Smooth muscle cell (in vitro differentiated cells): ENCODE measurements at regions not wholly inside any gene's neighbourhood (a gene's known extent, or its start where the extent isn't known, plus 50 kb on each side); places are given as distances from the start of the nearest gene placed in this dataset.

Experiments used
- DNase-seq: peaks from one replicate; lab custom pipeline; 2025; ENCODE audit not compliant: unreplicated experiment; lab: John Stamatoyannopoulos, UW
- H2AFZ ChIP-seq: fragments of 200-600 bp; sonication (generic); 2 replicates; pipeline ENCODE4 v1.6.0; 2016; ENCODE audit warnings: antibody characterized with exemption, low read depth, mild to moderate bottlenecking
- H3F3A ChIP-seq: fragments of 200-600 bp; sonication (generic); 2 replicates; pipeline ENCODE4 v1.6.0; 2017; ENCODE audit warnings: antibody characterized with exemption, low read depth
- H3K27ac ChIP-seq: fragments of 200-600 bp; sonication (generic); 2 replicates; pipeline ENCODE4 v1.5.1; 2016; ENCODE audit warnings: low read depth, mild to moderate bottlenecking
- H3K27me3 ChIP-seq: fragments of 200-600 bp; sonication (generic); 2 replicates; pipeline ENCODE4 v1.6.1; 2016; ENCODE audit warnings: low read depth, mild to moderate bottlenecking
- H3K36me3 ChIP-seq: fragments of 200-600 bp; sonication (generic); 2 replicates; pipeline ENCODE4 v1.5.1; 2016; ENCODE audit warnings: low read depth
- H3K4me1 ChIP-seq: fragments of 200-600 bp; sonication (generic); 2 replicates; pipeline ENCODE4 v1.5.1; 2016; ENCODE audit warnings: low read depth
- H3K4me2 ChIP-seq: fragments of 200-600 bp; sonication (generic); 2 replicates; pipeline ENCODE4 v1.6.0; 2016; ENCODE audit warnings: mild to moderate bottlenecking
- H3K4me3 ChIP-seq: fragments of 200-600 bp; sonication (generic); 2 replicates; pipeline ENCODE4 v1.5.1; 2016; ENCODE audit warnings: mild to moderate bottlenecking
- H3K79me2 ChIP-seq: fragments of 200-600 bp; sonication (generic); 2 replicates; pipeline ENCODE4 v1.6.0; 2016; ENCODE audit warnings: low read depth, mild to moderate bottlenecking
- H3K9ac ChIP-seq: fragments of 200-600 bp; sonication (generic); 2 replicates; pipeline ENCODE4 v1.6.0; 2016; ENCODE audit warnings: low read depth
- H3K9me3 ChIP-seq: fragments of 200-600 bp; sonication (generic); replicated peaks from 2 replicates; pipeline ENCODE4 v1.5.1; 2016; ENCODE audit warnings: low read depth
- H4K20me1 ChIP-seq: fragments of 200-600 bp; sonication (generic); 2 replicates; pipeline ENCODE4 v1.6.0; 2016; ENCODE audit warnings: low read depth
- CTCF ChIP-seq: fragments of 200-600 bp; sonication (generic); IDR thresholded peaks from 2 replicates; pipeline ENCODE4 v1.5.1; 2017; ENCODE audit warnings: borderline replicate concordance, mild to moderate bottlenecking, antibody characterized with exemption; ENCODE audit not compliant: insufficient read depth, poor library complexity, severe bottlenecking
- WGBS: methylation state at CpG from one replicate; pipeline ENCODE4 v1.1.7; 2016; ENCODE audit warnings: low lambda C conversion rate; 5-methylcytosine and 5-hydroxymethylcytosine counted together

GRCh38 chr3:34444137-34444536, 645.7 kb downstream of the PDCD6IP start:
- no peaks in the 10 kb centered on the region for H4K20me1 ChIP-seq
- H3K9me3 ChIP-seq: no peaks in the 10 kb centered on the region
- no peak overlapping the region for H3K27ac ChIP-seq
- H3K4me3 ChIP-seq: no peak overlapping the region
- no peaks in the 10 kb centered on the region for H3K4me1 ChIP-seq
- H3K79me2 ChIP-seq: no peaks in the 10 kb centered on the region
- no peak overlapping the region for H3K9ac ChIP-seq
- no peak for DNase-seq
- no peaks in the 10 kb centered on the region for H3K27me3 ChIP-seq
- no peak for TF ChIP-seq CTCF
- H3F3A ChIP-seq: no peaks in the 10 kb centered on the region
- no peak overlapping the region for H2AFZ ChIP-seq
- no peak overlapping the region for H3K4me2 ChIP-seq
- H3K36me3 ChIP-seq: no peaks in the 10 kb centered on the region

- H3K27me3 ChIP-seq: no peaks in the 10 kb centered on the region
- H3K4me1 ChIP-seq: no peaks in the 10 kb centered on the region
- WGBS: 76% methylated on average over 3 of the region's 3 CpGs
- H2AFZ ChIP-seq: no peak overlapping the region
- no peak overlapping the region for H3K4me3 ChIP-seq
- no peaks in the 10 kb centered on the region for H3K36me3 ChIP-seq
- H3K9me3 ChIP-seq: no peaks in the 10 kb centered on the region
- H3K27ac ChIP-seq: no peak overlapping the region
- H3F3A ChIP-seq: no peaks in the 10 kb centered on the region
- TF ChIP-seq CTCF: no peak
- no peak for DNase-seq
- no peaks in the 10 kb centered on the region for H4K20me1 ChIP-seq
- no peak overlapping the region for H3K9ac ChIP-seq
- no peak overlapping the region for H3K4me2 ChIP-seq
- H3K79me2 ChIP-seq: no peaks in the 10 kb centered on the region
Measured at GRCh38 chr3:34449305-34449704, 650.9 kb downstream of the PDCD6IP start.

- Histone ChIP-seq H3K4me2 (no peak overlapping the region), H3K4me3 (no peak overlapping the region), H4K20me1 (no peaks in the 10 kb centered on the region), H3F3A (no peaks in the 10 kb centered on the region), H2AFZ (no peak overlapping the region), H3K9me3 (peaks cover 4% of the 10 kb centered on the region), H3K9ac (no peak overlapping the region), H3K36me3 (no peaks in the 10 kb centered on the region), H3K27me3 (no peaks in the 10 kb centered on the region), H3K79me2 (no peaks in the 10 kb centered on the region), H3K27ac (no peak overlapping the region), H3K4me1 (no peaks in the 10 kb centered on the region)
- no peak for TF ChIP-seq CTCF
- DNase-seq: no peak
- WGBS: 95% methylated on average over 1 of the region's 1 CpG
Measured at GRCh38 chr3:34463414-34463813, 665.0 kb downstream of the PDCD6IP start.

- no peak for DNase-seq
- Histone ChIP-seq H3K79me2 (no peaks in the 10 kb centered on the region), H3K27ac (no peak overlapping the region), H3K4me1 (no peaks in the 10 kb centered on the region), H4K20me1 (no peaks in the 10 kb centered on the region), H3K9me3 (no peaks in the 10 kb centered on the region), H3K27me3 (no peaks in the 10 kb centered on the region), H2AFZ (no peak overlapping the region), H3K4me2 (no peak overlapping the region), H3K36me3 (no peaks in the 10 kb centered on the region), H3K4me3 (no peak overlapping the region), H3F3A (no peaks in the 10 kb centered on the region), H3K9ac (no peak overlapping the region)
- no peak for TF ChIP-seq CTCF
- WGBS: 85% methylated on average over 4 of the region's 4 CpGs
Measured at GRCh38 chr3:34464646-34465045, 666.2 kb downstream of the PDCD6IP start.
